HG02571 (cell line): ENCODE measurements at regions not wholly inside any gene's neighbourhood (a gene's known extent, or its start where the extent isn't known, plus 50 kb on each side); places are given as distances from the start of the nearest gene placed in this dataset.
"Not testable (repeated sequence)": the region's sequence is repeated elsewhere in the genome, so short reads cannot be mapped to it uniquely, and the experiment has no call there.

Experiments
- ATAC-seq: cut with Tn5 transposase; IDR thresholded peaks from one replicate; pipeline ENCODE4 v1.9.1; 2021; ENCODE audit warnings: mild to moderate bottlenecking, moderate library complexity; ENCODE audit not compliant: unreplicated experiment

DNA sequence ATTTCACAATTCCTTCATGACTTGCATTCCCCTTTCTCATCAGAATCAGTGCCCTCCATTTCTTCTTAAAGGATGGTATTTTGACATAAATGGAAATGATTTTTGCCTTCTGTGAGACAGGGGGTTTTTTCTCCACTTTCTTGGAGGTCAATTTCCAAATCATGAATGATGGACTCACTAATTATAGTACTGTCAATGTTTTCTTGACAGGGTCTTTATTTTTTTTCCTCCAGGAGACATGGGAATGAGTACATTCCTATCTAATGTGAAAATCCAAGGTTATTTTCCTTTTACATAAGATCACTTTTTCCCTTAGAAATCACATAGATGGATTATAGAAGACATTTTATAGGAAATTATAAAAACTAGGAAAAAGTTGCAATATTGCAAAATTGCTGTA is 141.7 kb downstream of the SPATA31A6 start:
- ATAC-seq: not testable (repeated sequence)

DNA sequence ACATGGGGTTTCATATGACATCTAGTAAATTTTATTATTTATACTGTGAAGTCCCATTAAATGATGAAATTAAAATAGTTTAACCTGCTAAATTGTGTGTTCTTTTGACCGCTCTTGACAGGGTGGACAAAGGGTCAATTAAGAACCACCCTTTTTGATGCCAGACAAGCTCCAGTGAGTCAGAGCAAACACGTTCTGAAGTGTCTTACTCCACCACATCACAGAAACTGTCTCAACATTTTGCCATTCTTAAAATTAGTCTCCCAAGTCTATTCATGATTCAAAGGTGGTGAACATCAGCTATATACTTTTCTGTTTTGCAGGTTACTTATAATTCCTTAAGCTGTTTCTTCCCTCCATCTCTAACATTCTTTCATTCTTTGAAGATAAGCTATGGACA is 142.1 kb downstream of the SPATA31A6 start:
- not testable (repeated sequence) for ATAC-seq

DNA sequence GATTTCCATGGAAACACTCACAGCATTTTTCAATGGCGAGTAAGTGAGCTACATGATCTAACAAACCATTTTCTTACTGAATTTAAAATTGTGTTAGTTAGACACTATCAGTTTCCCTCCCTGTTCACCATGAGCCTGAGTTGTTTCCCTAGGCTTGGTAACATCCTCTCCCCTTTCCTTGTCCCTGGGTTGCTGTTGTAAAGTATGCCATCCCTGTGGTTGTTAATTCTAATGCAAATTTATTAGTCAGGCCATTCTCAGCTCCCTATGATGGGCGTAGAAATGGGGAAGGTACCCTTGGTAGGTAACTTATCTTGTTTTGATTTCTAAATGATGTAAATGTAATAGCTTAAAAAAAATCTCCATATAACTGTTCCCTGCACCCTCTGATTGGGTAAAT is 143.0 kb downstream of the SPATA31A6 start:
- not testable (repeated sequence) for ATAC-seq

DNA sequence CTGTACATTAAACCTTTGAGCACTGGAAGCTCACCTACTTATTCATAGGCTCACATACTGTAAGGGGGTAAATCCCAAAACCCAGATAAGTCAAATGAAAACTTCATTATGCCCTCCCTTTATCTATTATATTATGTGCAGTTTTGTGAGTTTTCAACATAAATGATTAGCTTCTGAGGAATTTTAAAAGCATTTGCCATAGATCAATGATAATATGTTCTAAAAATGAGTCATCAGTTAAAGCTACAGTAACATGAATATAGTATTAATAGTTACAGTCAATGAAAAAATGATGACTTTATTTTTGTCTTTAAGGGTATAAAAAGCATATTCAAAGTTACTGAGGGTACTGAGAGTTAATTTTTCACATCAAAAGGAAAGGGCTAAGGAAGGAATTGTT is 151.9 kb downstream of the SPATA31A6 start:
- ATAC-seq: not testable (repeated sequence)

DNA sequence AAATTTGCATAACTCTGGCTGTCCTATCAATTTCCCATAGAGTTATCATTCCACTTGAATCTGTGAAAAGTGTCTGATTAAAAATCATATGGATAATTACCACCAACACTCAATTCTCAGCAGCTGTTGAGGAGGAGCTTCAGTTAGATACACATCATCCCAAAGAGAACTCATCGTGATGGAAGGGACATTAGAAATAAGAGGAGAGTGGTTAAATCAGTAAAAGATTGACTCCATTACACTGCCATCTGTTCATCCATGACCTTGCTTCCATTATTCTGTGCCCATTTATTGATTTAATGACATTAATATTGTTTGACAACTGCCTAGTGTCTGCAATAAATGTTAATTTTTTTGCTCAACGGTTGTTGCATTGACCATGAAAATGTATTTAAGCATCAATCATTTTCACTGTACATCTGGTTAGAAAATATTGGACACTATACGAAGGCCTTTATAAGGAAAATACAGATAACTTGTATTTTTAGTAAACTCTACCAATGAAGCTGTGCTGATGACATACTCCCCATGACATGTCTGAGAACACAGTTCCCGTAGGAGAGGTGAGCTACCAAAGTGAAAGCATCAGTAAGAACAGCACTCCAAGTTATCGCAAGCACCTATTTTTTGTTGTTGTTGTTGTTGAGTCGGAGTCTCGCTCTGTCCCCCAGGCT is 152.7 kb downstream of the SPATA31A6 start:
- ATAC-seq: not testable (repeated sequence)

DNA sequence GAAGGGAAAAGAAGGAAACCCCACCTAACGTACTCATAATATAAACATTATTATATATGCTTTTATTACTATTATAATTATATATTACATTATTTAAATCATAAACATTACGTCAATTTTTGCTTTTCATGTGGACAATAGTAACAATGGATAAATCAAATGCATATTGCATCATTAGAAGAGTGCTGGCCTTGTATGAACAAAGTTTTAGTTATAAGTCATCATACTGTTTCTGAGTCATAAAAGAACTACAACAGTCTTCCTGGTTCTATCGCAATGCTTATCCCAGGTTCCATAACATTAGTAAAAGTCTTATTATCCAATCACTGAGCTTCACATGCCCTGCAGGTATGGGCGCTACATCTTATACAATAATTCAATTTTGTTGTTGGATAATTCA is 154.8 kb downstream of the SPATA31A6 start:
- ATAC-seq: not testable (repeated sequence)

DNA sequence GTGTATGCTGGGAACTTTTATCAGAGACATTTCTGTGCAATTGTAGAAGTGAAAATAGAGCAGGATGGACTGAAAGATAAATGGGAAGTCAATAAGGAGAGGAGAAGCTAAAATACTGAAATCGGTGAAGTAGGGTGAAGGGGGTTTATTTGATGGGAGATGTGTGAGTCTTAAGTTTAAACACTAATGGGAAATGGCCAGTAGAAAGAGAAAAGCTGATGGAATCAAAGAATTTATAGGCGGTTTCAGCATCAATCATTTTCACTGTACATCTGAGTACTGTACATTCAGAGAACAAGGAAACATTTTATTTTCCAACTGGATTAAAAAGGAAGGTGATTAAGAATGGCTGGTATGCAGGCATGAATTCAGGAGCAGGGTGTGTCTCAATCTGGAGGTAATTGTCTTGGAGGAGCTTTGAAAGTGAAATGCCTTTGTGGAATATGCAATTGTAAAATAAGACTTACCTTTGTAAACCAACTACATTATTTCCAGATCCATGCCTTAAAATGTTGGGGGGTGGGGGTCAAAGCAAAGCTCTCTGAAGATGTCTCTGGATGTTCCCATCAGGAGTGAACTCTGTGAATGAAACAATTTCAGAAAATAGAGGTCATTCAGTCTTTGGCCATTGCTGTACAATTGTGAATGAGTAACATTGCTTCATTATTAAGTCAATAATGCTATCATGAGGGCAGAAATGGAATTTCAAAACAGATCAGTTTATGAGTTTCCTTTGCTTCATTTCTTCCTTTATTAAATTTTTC is 156.4 kb downstream of the SPATA31A6 start:
- not testable (repeated sequence) for ATAC-seq

DNA sequence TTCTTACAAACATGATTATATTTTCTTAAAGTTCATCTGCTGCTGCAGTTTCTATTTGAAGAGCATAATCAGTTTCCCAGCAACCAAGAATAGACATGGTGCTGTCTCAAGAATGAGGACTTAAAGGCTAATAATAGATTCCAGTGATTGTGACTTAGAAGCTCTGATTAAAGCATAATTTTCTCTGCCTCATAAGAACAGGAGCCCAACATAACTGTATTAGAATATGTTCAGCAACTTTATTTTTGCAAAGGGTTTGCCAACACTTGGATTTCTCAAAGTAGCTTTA is 156.9 kb downstream of the SPATA31A6 start:
- ATAC-seq: not testable (repeated sequence)

DNA sequence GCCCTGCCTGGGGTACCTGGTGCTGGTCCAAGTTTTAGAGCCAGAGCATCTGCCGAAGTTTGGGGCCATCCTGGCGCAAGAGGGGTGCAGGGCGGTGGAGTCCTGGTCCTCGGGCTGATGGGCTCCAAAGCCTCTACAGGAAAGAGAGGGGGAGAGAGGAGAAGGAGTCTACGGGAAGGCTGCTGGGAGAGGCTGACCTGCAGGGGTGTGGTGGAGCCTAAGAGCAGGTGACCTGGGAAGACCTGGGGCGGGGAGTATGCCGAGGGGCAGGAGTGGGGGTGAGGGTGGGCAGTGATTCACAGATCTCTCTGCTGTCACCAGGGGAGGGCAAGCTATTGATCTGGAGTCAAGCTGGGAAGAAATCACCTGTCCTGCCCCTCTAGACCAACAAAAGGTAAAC is 158.4 kb downstream of the SPATA31A6 start:
- not testable (repeated sequence) for ATAC-seq

DNA sequence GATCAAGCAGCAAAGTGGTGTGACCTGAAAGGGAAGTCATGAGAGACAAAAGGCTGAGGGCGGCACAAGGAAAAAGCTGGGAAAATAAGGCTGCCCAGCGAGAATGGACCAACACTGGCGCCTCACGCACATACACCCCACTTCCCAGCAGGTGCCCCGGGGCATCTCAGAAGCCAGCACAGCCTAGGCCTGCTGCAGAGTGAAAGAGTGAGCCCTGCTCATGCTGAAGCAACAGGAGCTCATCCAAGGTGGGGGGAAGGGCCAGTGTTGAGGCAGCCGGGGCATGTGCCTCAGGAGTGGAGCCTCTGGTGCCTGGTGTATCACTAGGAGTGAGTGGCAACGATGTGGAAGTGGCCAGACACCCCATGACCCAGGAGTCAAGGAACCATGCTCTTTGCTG is 158.8 kb downstream of the SPATA31A6 start:
- not testable (repeated sequence) for ATAC-seq

DNA sequence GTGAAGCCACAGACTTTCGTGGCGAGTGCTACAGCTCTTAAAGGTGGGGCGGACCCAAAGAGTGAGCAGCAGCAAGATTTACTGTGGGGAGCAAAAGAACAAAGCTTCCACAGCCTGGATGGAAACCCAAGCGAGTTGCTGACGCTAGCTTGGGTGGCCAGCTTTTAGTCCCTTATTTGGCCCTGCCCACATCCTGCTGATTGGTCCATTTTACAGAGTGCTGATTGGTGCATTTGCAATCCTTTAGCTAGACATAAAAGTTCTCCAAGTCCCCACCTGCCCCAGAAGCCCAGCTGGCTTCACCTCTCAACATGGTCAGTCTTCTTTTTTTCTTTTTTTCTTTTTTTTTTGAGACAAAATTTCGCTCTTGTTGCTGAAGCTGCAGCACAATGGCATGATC is 161.0 kb downstream of the SPATA31A6 start:
- ATAC-seq: not testable (repeated sequence)

DNA sequence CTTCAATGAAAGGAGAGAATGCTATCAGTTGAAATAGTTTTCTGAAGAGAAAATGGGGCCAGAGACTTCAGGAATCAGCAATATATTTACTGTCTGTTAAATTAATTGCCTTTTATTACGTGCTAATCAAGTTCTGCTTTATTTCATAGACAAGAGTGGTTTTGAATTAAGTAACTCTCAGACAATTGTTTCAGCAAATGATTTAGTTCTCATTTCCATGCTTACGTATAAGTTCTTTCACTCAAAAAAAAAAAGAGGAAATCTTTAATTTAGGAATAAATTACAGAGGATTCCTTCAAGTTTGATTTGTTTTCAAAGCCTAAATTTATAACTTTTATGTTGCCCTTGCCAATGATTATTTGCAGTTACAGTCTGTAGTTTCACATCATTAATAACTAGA is 163.5 kb downstream of the SPATA31A6 start:
- ATAC-seq: not testable (repeated sequence)

DNA sequence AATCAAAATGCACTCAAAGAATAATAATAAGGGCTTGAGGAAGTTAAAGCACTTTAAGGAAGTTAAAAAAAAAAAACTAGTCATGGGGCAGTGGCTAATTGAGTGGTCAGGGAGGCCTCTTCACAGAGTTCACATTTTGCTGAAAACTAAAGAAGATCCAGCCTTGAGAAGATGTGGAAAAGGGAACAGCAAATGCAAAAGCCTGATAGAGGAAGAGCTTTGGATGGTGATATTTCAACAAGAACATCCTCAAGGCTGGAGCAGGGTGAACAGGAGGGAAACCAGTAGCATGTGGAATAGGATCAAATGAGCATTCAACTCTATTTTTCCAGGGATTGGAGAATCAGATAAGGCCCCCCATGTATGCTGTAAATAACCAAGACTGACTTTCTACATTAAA is 165.7 kb downstream of the SPATA31A6 start:
- not testable (repeated sequence) for ATAC-seq

DNA sequence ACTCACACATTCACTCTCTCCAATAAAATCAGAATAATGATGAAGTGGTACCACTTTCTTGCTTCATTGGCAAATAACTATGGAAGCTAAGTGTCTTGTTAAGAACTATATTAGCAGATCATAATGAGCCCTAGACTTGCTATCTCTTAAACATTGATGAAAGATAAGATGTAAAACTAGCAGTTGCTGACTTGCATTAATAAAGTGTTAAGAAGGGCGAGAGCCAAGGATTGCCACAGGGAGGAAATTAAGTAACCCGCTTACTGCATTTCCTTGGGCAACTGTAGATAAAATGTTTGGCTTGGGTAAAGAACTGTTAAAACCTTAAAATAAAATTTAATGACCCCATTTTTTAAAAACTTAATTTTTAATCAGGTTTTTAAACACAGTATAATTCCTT is 167.0 kb downstream of the SPATA31A6 start:
- not testable (repeated sequence) for ATAC-seq

DNA sequence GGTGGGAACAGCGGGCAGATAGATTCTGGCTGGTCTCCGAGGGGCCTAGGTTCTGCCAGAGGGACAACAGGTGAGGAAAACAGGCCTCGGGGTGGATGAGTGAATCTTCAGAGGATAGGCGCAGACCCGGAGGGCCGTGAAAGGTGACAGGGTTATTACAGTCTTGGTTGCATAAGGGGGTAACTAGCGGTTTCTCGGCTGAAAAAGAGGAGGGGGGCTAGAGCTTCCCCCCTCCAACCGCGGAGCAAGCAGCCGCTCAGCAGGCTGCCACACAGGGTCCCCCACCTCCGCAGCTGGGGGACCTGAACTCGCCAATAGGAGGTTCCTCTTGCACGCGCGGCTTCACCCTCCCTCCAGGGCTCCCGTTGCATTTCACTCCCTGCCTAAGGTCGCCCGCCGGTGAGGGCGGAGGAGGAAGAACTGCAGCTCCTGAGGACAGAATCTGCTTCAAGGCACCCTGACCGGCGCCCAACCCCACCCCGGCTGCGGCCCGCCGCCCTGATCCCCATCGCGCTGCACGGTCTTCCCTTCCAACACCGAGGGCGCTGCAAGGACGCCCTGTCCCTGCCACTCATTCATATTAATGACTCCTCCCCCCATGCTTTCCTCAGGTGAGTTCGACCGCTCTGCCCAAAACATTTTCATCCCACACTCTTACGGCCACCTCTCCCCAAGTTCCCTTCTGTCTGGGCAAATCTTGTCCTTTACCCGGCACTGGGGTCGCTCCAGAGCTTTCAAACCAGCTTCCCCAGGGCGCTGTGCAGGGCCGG is 174.3 kb downstream of the SPATA31A6 start:
- not testable (repeated sequence) for ATAC-seq

DNA sequence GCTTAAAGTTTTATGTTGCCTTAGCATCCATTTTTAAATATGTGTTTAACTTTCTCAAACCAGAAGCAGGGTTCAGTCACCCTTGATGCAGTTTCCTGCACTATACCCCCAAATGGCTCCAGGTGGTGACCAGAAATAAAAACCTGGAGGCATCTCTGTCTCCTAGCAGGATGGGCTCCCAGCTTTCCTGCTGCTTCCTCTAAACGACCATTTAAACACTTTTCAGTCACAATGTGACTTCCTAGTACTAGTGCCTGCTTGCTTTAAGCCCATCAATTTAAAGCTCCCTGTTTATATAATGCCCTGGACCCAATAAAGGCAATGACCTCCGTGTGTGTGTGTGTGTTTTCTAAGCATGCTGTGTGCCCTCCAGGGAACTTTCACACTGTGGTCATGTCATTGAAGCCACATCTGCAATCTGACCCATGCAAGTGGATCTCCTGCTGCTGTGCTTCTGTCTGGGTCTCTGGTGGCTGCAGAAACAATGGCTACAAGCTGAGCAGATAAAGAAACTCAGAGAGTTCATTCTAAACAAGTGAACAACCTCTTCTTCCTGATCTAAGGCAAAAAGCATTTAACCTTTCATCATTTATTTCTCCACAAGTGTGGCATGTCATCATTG is 175.3 kb downstream of the SPATA31A6 start:
- ATAC-seq: not testable (repeated sequence)

DNA sequence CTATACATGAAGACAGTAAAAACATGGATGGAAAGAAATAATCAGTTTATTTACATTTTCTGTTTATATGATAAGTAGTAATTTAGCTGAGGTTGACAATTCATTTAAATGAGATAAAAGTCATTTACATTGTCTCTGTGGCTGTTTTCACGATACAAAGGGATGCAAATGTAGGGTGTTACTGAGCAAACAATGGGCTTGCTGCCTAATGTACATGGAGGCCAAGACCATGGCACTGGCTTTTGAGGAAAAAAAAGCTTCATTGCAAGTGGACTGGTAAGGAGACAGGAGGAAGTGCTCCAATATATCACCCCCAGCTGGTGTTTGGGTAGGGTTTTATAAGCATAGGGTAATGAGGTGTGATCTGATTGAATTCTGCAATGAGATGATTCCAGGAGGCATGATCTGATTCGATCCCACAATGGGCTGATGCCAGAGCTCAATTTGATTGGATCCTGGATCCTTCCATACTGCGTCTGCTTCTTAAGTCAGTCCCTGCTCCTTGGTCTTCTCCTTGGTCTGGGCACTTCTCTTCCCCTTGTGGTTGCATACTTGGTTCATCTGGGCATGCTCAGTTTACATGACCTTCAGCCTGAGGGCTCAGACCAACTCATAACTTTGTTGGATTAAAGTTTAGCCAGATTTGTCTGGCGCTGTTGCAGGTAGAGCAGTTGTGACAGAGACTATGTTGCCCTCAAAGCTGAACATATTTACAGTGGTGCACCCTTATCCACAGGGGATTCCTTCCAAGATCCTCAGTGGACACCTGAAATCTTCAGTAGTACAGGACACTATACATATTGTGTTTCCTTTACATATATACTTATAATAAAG is 181.2 kb downstream of the SPATA31A6 start:
- not testable (repeated sequence) for ATAC-seq

DNA sequence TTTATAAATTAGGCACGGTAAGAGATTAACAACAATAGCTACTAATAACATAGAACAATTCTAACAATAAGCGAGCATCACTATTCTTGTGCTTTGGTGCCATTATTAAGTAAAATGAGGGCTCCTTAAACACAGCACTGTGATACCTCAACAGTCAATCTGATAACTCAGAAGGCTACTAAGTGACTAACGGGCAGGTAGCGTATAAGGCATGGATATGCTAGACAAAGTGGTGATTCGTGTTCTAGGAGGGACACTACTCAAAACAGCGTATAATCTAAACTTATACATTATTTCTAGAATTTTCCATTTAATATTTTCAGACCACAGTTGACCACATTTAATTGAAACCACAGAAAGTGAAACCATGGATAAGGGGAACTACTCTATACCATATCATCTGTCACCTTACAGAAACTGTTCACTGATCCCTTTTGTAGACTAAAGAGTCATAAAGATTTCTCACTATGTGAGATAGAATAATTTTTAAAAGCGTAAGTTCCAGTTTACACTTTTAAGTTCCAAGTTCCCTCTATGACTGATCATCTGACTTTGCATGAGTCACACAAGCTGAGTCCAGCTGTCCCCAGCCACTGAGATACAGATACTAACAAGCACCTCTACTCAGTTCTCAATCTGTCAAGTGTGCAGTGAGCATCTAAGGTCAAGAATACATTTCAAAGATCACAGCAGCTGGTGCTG is 181.9 kb downstream of the SPATA31A6 start:
- peak; percentile 93 for ATAC-seq

DNA sequence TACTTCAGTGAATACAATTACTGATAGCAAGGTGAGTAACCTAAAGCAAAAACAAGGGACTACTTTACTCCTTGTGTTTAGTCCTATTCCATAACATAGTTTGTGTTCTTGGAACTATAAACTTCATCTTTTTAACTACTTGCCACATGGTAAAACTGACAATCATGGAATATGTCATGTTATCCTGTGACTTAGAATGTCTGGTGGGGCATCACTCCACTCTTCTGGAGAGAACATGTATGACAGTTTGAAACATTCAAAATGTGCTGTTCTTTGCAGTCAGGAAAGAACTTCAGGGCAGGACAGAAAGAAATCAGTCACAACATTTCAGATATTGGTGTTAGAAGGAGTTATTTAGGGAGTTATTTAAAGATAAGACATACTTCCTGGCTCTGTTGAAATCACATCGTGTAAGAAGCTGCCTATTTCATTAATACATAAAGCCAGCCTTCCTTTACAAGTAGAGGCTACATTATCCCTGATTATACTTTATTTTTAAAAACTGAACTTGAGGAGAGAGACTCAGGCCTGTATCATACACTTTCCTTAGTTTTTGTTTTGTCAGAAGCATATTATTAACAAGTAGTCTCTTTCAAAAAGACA is 184.9 kb downstream of the SPATA31A6 start:
- ATAC-seq: not testable (repeated sequence)
